HG02981 (cell line): ENCODE measurements at regions not wholly inside any gene's neighbourhood (a gene's known extent, or its start where the extent isn't known, plus 50 kb on each side); places are given as distances from the start of the nearest gene placed in this dataset.

Experiments used
- ATAC-seq: cut with Tn5 transposase; IDR thresholded peaks from one replicate; pipeline ENCODE4 v1.9.1; 2021; ENCODE audit warnings: mild to moderate bottlenecking, moderate library complexity; ENCODE audit not compliant: unreplicated experiment

DNA sequence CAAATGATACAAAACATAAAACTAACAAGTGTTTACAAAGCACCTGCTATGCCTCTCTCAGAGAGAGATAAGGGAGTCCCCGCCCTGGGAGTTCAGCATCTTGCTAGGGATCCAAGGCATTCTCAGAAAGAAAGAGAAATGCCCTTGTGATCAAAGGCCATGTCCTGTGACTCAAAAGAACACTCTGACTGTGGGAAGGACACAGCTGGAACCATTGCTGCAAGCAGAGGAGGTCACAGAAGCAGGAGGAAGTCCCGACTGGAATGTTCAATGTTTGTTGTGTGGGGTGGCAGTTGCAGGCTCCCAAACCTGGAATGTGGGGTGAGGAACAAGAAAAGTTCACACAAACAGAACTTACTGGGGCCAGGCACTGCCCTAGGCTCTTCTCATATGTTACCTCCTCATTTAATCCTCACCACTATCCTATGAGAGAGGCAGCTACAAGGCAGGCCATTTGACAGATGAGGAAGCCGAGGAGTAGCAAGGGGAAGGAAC, 93.0 kb upstream of the GRIK3 start:
- no peak for ATAC-seq

DNA sequence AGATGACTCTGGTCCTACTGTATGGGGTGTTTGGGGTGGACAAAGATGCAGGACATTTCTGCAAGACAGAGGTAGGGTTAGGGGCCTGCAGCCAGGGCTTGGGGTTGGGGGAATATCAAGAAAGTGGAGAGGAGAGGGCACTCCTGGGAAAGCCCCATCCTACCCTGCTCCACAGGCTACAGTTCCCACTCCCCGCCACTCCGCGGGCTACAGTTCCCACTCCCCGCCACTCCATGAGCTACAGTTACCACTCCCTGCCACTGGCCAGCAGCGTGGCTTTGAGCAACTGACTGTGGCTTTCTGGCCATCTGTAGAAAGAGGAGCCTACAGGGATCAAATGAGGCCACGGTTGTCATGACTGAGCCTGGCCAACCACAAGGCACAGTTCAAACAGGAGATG, 93.8 kb upstream of the GRIK3 start:
- no peak for ATAC-seq

DNA sequence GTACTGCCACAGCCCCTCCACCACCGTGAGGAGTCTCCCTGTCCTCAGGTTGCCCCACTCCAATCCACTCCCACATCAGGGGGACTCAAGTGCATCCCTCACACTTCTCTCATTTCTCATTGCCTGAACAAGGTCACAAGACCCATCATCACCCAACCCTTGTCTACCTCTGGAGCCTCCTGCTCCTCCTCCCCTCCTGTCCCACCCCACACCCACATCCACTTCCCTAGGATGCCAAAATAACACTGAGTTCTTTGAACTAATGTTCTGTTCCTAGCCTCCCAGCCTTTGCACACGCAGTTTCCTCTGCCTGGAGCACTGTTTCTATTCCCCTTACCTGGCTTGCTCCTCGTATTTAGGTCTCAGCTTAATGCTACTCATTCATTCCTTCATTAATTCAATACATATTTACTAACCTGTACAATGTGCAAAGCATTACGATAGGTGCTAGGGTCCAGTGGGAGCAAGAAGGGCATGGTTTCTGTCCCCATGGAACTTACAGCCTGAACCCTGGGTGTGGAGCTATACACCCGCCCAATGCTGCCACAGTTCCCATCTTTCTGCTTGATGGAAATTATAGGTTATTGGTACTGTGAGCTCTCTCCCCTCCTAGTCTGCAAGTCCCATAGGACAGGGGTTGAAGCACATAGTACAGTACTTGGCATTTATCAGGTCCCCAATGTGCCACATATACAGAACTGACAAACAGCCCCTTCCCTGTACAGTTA, 96.1 kb upstream of the GRIK3 start:
- no peak for ATAC-seq

DNA sequence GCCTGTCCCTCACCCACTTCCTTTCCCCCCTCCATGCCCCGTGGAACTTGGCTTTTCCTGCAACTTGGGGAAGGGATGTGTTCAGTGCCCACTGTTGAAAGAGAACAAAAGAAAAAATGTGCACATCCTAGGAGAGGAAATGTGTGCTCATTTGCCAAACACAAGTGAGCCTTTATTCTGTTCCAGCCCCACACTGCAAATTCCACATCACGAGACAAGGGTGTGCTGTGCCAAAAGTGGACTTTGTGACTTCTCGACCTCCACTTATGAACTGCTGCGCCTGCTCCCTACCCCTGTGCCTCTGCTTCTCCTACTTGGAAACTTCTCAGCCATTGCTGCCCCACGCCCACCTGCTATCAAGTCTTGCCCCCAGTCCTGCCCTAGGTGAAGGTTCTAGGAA, 97.0 kb upstream of the GRIK3 start:
- ATAC-seq, result no peak

DNA sequence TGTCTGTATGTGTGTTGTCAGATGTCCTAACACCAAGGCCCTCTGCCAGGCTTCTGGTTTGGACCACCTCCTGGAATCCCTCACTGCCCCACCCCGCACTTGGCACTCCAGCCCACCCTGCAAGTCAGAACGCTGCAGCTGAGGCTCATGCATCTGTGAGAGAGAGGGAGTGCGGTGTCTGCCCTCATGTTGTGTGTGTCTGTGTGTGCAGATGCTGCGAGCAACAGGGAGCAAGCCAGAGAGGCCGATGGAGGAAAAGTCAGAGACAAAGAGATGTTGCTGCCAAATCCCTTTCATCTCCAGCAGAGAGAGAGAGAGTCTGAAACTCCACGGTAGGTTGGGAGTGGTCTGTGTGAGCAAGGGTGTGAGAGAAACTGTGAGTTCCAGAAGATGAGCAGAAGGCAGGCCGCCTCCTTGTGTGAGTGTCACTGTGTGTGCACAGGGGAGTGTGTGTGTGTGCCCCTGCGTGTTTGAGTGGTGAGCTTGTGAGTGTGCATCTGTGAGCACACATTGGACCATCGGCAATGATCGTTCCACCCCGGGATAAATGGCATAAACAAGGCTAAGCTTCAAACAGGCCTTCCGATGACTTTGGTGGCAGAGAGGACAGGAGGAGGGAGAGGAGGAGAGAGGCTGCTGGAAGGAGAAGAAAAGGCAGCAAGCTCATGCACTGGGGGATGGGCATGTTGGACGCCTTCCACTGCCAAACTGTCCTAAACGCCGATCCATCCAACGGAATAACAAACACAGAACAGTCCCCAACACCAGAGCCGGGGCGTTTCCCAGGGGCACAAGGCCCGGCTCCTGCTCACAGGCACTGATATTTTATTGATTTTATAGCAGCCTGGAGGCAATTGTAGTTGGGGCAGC, 99.2 kb upstream of the GRIK3 start:
- no peak for ATAC-seq

DNA sequence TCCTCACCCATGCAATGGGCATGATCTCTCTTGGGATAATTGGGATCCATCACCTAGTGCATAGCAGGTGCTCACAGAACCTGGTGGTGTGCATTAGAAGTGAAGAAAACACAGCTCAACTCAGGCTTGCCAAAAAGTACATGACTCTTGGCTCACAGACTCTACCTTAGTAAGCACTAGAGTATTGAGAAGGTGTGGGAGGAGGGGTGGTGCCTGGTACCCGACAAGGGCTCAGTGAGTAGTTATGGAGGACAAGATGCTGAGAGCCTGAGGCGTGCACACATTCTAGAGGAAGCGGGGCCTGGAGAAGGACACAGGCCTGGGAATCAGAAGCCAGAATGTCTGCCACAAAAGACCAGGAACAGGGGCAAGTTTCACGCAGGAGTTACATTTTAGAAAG, 100.3 kb upstream of the GRIK3 start:
- no peak for ATAC-seq

DNA sequence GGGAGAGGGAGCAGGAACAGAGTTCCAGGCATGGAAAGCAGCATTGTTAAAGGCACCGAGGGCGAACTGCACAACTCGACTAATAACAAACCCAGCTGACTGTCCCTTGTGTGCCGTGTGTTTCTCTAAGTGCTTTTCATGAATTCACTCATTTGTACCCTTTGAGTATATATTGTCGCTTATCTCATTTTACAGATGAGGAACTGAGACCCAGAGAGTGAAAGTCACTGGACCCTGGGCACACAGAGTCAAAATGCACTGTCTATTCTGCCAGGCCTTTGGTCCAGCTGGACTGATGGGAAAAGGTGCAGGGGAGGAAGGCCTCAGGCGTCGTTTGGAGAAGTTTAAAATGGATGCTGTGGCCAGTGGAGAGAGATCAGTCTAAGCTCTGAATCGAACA, 100.7 kb upstream of the GRIK3 start:
- ATAC-seq, result no peak

DNA sequence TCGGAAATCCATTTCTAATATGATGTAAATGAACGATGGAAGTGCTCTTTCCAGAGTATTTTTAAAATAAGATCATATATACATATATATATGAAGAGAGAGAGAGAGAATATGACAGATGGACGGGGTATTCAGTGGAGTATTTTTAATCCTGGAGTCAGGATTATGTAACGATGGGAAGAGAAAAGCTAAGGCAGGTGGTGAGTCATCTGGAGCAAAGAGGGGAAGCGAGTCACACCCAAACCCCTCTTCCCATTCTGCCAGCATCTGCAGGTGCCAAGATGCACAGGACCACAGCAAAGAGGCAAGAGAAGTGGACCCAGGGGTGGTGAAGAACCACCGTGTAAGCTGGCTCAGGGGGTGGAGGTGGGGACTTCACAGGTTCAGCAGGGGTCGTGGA, 102.7 kb upstream of the GRIK3 start:
- ATAC-seq, result no peak

DNA sequence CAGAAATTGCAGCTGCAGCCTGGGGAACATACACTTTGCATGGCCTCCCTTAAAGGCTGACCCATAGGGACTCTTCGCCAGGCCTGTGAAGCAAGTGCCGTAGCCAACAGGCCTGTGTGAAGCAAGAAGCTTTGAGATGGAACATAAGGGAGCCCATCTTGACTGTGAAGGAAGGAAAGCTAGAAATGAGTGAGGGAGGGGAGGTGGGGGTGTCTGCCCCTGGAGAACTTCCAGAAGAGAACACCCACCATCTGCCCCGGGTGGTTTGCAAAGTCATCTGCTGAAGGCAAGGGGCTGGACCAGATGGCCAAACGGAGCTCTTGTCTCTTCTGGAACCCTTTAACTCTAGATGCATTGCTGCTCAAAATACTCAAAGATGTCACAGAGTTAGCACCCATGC, 103.3 kb upstream of the GRIK3 start:
- ATAC-seq, result no peak

DNA sequence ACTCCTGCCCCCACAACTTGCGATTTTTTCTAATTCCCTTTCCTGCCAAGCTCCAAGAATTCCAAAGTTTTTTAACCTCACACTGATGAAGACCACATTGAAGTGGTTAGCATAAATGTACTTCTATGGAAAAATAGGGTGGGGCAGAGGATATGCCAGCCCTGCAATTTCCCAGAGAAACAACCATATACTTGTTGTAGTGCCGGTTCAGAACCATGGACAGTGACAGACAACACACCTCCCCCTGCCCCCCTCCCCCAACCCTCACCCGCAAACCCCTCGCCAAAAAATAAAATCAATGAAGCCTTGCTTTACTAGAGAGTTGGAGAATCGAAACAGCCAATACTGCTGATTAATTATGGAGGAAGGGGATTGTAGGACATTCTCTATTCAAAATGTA, 109.5 kb upstream of the GRIK3 start:
- ATAC-seq, result no peak

DNA sequence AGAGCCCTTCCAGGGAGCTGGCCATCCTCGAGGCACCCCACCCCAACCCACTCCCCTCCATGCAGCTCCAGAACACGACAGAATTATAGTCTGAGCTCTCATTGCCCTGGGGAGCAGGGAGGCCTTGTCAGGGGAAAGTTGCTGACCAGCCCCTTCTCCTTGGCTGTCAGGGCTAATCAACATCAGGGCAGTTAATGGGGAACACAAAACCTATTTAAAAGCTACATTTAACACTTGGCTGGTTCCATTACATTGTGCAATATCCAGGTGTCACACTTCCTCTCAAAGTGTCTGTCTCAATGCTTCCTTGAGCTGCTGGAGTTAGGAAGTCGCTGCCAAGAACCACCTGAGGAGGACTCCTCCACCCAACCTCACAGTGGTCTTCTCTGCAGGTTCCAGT, 111.8 kb upstream of the GRIK3 start:
- no peak for ATAC-seq

DNA sequence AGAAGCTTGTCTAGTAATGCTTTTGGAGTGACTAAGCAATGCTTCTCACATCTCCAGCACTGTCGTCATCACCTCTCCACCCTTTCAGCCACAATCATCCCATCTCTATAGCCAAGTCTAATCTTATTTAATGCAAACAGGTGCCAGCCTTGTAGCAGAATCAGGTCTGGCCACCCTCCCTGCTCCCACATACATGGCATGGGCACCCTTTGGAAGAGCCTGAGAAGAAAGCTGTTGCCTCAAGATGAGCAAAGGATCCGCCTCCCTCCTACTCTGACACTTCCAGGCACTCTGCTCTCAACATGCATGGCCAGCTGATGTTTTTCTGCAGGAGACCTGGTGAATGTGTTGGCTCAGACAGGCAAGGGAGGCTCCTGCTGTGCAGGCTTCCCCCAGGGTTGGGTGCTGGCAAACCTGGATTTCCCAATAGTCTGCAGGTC, 113.1 kb upstream of the GRIK3 start:
- ATAC-seq, result no peak

DNA sequence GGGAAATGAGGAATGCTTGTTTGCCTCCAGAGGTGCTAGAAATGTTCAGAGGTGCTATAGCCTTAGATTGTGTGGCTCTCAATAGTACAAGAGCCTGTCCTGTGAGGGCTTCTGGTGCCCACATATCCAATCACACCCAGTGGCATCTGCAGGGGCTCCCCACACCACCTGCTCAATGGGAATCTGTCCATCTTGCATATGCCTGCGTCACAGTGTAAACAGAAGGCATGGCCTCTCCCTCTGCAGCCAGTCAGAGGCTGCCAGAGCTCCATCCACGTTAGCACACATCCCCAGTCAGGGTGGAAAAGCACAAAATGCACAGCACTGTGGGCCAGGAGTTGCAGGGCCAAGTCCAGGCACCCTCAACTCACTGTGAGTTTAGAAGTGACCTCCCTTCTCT, 113.6 kb upstream of the GRIK3 start:
- ATAC-seq, result no peak

DNA sequence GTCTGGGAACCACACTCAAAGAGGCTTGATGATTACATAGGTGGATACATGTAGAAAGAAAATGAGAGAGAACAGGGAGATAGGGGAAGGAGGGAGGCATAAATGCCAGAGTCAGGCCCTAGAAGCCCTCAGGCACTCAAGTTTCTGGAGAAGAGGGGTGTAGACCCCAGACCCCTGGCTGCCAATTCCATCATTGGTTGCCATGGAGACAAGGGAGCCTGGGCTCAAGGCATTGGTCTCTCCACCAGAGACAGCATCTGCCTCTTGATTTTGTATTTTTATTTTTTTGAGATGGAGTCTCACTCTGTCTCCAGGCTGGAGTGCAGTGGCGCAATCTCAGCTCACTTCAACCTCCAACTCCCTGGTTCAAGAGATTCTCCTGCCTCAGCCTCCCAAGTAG, 114.3 kb upstream of the GRIK3 start:
- no peak for ATAC-seq

DNA sequence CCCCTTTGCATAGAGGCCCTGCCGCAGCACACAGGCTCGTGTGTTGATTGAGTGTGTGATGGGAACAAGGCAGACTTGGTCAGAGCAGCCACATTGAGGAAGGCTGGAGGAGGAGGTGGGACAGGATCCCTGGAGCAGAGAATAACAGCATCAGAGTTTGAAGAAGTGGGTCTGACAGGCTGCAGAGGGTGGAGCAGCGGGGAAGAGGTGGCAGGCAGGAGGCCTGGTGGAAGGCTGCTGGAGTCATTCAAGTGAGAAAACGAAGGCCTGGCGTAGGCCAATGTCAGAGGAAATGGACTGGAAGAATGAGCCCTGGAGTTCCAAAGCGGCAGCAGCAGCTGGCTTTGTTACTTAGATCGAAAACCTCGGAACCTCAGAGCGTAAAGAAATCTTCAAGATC, 115.0 kb upstream of the GRIK3 start:
- ATAC-seq, result no peak

DNA sequence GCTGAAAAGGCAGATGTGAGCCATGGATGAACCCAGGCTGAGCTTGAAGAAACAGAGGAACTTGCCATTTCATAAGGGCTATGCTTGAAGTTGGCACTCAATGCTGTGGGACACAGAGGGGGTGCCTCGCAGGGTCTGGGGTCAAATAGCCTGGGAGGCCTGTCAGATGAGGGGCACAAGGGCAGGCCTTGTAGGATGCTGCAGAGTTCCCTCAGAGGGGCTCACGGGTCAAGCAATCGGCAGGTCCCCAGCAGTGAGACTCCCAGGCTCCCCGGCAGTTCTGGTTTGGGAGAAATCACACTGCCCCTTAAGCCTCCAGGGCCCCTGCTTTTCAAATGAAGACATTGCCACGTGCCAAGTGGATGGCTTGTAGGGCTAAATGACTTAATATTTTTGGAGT, 116.7 kb upstream of the GRIK3 start:
- ATAC-seq, result no peak

DNA sequence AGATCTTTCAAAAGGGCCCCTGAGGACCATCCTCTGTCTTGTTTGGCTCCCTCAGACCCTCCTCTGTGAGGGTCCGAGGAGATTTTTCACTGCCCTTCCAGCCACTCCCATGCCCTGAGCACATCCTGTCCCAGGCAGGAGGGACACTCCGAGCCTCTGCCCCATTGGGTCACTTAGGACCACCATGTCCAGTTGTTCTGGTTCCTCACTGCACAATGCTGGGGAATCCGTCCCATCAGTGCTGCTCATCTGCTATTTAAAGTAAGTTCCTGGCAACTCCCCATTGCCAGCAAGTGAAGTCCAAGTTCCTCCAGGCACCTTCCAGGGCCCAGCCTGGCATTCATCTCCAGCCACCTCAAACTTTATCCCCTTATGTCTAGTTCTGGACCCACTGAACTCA, 117.5 kb upstream of the GRIK3 start:
- no peak for ATAC-seq

DNA sequence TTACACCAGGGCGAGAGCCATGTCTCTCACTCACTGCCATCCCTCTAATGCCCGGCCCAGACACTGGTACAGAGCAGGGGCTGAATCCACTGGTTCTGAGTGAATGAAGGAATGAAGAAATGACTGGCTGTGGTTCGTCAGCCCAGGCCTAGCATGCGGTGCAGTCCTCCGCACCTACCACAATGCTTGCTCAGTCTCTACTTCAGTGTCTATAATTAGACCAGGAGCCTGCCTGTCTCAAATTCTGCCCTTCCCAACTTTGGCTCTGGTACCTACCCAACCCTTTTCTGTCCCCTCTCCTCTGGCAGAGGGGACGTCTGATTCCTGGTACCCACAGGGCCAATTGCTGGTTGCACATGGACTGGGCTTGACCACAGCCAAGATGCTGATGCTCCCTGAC, 118.2 kb upstream of the GRIK3 start:
- no peak for ATAC-seq

DNA sequence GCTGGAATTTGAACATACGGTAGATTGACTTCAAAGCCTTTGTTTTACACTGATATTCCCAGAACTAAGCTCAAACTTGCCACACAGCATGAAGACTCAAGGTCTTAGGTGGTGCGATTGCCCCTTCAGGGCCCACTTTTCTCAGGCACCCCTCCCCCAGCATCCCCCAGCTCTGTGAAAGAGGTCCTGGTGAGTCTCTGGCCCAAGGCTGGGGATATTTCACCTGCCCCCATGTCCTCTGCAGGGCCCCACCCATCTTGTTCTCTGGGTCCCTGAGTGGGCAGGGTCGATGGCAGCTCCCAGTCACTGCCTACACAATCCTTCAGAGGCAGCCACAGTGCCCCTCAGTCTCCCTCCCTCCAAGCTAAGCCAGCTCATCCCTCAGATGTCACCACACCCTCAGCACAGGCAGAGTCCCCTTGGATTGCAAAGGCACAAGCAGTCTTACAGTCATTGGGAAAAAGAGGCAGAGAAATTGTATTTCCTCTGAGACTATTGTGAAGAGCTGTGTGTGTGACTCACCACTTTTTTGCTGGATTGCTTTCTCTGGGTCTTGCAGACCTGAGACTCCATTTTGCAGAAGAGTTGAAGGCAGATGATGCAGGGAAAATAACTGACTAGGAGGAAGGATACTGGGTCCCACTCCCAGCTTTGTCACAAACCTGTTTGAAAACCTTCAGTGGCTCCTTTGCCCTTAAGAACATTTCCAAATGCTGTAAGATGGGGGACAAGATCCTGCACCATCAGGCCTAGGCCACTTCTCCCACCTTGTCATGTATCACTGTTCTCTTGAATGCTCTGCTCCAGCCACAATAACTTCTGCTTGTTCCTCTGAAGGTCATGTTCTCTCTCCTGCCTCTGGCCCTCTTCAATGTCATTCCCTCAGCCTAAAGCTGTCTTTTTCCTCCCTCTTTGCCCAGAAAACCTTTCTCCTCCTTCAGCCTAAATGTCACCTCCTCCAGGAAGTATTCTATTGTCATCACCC, 119.1 kb upstream of the GRIK3 start:
- ATAC-seq, result no peak

DNA sequence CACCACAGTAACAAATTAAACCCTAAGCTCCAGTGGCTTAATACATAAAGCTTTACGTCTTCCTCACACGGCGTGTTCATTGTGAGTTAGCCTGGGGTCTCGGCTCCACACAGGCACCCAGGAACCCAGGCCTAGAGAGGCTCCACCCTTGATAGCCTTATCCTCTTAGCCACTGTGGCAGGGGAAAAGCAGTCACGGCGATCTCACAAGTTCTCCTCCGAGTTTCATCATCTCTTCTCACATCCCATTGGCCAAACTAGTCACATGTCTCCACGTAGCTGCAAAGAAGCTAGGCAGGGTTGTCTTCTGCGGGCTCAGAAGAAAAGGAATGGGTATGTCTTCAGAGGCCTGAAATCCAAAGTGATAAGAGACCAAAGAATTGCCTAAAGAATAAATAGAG, 122.3 kb upstream of the GRIK3 start:
- ATAC-seq, result no peak

DNA sequence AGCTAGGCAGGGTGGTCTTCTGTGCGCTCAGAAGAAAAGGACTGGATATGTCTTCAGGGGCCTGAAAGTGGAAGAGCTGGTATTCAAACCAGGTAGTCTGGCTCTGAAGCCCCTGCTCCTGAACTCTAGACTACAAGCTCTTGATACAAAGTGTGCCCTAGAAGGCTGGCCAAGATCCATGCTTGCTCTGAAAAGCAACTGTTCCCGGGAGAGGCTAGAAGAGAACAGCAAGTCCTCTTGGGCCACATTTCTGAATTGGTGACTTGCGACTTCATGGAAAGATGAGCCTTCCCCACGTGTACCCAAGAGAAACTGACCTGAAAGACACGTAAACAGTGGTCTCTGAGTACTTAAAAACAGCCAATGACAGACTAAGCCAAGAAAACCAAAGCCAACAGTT, 123.3 kb upstream of the GRIK3 start:
- ATAC-seq, result no peak
